ENCODE measurements at regions not wholly inside any gene's neighbourhood (a gene's known extent, or its start where the extent isn't known, plus 50 kb on each side); places are given as distances from the start of the nearest gene placed in this dataset.

DNA sequence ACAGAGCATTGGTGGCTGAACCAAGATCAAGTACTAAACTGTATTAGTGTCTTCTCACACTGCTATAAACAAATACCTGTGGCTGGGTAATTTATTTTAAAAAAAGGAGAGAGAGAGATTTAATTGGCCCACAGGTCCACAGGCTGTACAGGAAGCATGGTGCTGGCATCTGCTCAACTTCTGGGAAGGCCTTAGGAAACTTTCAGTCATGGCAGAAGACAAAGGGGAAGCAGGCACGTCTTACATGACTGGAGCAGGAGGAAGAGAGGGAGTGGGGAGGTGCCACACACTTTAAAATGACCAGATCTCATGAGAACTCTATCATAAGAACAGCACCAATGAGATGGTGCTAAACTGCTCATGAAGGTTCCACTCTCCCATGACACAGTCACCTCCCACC lies 95.2 kb upstream of the JCAD start:
- Histone ChIP-seq H3K27ac (ENCODE audit: low read depth, low read length, poor library complexity, severe bottlenecking) (no peak overlapping the region), H3K9me2 (ENCODE audit: low read depth, low read length) (no peaks in the 10 kb centered on the region), H3K79me2 (ENCODE audit: insufficient read depth, low read length) (no peaks in the 10 kb centered on the region), H3K9me3 (ENCODE audit: low read length) (no peaks in the 10 kb centered on the region), H2AFZ (ENCODE audit: low read length) (no peak overlapping the region), H3K4me1 (ENCODE audit: insufficient read depth, low read length, severe bottlenecking) (no peaks in the 10 kb centered on the region), H3F3A (ENCODE audit: insufficient read depth, low read length) (no peaks in the 10 kb centered on the region), H3K4me2 (ENCODE audit: low read length) (no peak overlapping the region), H3K9ac (ENCODE audit: low read length) (no peak overlapping the region), H3K36me3 (ENCODE audit: insufficient read depth, low read length) (no peaks in the 10 kb centered on the region), H3K4me3 (ENCODE audit: low read depth, low read length, poor library complexity, severe bottlenecking) (no peak overlapping the region), H3K27me3 (ENCODE audit: insufficient read depth, low read length) (no peaks in the 10 kb centered on the region), H4K20me1 (ENCODE audit: insufficient read depth, low read length) (no peaks in the 10 kb centered on the region)
- TF ChIP-seq, protein P1, sequence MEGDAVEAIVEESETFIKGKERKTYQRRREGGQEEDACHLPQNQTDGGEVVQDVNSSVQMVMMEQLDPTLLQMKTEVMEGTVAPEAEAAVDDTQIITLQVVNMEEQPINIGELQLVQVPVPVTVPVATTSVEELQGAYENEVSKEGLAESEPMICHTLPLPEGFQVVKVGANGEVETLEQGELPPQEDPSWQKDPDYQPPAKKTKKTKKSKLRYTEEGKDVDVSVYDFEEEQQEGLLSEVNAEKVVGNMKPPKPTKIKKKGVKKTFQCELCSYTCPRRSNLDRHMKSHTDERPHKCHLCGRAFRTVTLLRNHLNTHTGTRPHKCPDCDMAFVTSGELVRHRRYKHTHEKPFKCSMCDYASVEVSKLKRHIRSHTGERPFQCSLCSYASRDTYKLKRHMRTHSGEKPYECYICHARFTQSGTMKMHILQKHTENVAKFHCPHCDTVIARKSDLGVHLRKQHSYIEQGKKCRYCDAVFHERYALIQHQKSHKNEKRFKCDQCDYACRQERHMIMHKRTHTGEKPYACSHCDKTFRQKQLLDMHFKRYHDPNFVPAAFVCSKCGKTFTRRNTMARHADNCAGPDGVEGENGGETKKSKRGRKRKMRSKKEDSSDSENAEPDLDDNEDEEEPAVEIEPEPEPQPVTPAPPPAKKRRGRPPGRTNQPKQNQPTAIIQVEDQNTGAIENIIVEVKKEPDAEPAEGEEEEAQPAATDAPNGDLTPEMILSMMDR (IDR thresholded peaks at IDR 0.05; ENCODE audit: low read length), result no peak
- no peak for TF ChIP-seq EZH2 (IDR thresholded peaks at IDR 0.05; ENCODE audit: borderline replicate concordance, low read length)

DNA sequence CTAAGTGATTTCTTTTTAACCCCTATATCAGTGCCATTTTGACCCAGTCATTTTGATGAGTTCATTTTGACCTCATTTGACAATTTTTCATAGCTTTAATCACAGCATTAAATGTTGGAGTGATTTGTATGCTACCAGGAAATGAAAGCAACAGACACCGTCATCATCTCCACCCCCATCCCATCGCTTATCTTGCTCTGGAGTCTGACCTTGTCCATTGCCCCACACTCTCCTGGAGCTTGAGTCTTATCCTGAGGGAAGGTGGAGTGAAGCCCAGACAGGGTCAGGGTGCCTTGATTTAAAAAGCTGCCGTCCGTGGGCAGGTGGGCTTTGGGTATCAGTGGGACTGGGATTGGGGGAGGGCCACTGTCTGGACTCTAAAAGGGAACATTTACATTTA lies 94.7 kb upstream of the JCAD start:
- H3K27ac ChIP-seq (ENCODE audit: low read depth, low read length, poor library complexity, severe bottlenecking), result no peak overlapping the region
- no peaks in the 10 kb centered on the region for H3K9me2 ChIP-seq (ENCODE audit: low read depth, low read length)
- TF ChIP-seq, protein P1 (IDR thresholded peaks at IDR 0.05; ENCODE audit: low read length), result no peak
- TF ChIP-seq EZH2 (IDR thresholded peaks at IDR 0.05; ENCODE audit: borderline replicate concordance, low read length), result no peak
- no peaks in the 10 kb centered on the region for H3K79me2 ChIP-seq (ENCODE audit: insufficient read depth, low read length)
- H2AFZ ChIP-seq (ENCODE audit: low read length), result no peak overlapping the region
- H3K4me1 ChIP-seq (ENCODE audit: insufficient read depth, low read length, severe bottlenecking), result no peaks in the 10 kb centered on the region
- H3K36me3 ChIP-seq (ENCODE audit: insufficient read depth, low read length), result no peaks in the 10 kb centered on the region
- H3F3A ChIP-seq (ENCODE audit: insufficient read depth, low read length), result no peaks in the 10 kb centered on the region
- H3K4me2 ChIP-seq (ENCODE audit: low read length), result no peak overlapping the region
- H3K27me3 ChIP-seq (ENCODE audit: insufficient read depth, low read length), result no peaks in the 10 kb centered on the region
- H3K4me3 ChIP-seq (ENCODE audit: low read depth, low read length, poor library complexity, severe bottlenecking), result no peak overlapping the region
- H3K9ac ChIP-seq (ENCODE audit: low read length), result no peak overlapping the region
- no peaks in the 10 kb centered on the region for H3K9me3 ChIP-seq (ENCODE audit: low read length)
- no peaks in the 10 kb centered on the region for H4K20me1 ChIP-seq (ENCODE audit: insufficient read depth, low read length)

DNA sequence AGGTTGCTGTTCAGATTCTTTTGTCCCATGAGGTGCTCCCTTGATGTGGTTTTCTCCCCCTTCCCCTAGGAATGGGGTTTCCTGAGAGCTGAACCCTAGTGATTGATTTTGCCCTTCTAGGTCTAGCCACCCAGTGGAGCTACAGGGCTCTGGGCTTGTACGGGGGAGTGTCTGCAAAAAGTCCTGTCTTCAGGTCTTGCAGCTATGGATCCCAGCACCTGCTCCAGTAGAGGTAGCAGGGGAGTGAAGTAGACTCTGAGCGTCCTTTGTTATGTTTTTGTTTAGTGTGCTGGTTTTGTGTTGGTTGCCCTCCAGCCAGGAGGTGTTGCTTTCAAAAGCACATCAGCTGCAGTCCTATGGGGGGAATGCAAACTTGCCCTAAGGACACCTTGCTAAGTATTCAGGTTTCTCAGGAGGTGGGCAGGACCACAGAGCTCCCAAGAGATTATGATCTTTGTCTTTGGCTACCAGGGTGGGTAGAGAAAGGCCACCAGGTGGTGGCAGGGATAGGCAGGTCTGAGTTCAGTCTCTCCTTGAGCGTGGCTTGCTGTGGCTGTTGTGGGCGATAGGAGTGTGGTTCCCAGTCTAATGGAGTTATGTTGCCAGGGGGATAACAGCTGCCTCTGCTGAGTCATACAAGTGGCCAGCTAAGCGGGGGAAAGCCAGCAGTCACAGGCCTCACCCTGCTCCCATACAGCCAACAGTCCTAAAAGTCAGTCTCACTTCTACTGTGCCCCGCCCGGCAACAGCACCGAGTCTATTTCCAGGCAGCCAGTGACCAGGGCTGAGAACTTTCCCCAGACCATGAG lies 92.4 kb upstream of the JCAD start:
- no peak overlapping the region for H3K9ac ChIP-seq (ENCODE audit: low read length)
- H3K79me2 ChIP-seq (ENCODE audit: insufficient read depth, low read length), result no peaks in the 10 kb centered on the region
- no peak overlapping the region for H3K4me3 ChIP-seq (ENCODE audit: low read depth, low read length, poor library complexity, severe bottlenecking)
- H3K4me2 ChIP-seq (ENCODE audit: low read length), result no peak overlapping the region
- H3K36me3 ChIP-seq (ENCODE audit: insufficient read depth, low read length), result no peaks in the 10 kb centered on the region
- no peaks in the 10 kb centered on the region for H4K20me1 ChIP-seq (ENCODE audit: insufficient read depth, low read length)
- H3K27ac ChIP-seq (ENCODE audit: low read depth, low read length, poor library complexity, severe bottlenecking), result no peak overlapping the region
- TF ChIP-seq EZH2 (IDR thresholded peaks at IDR 0.05; ENCODE audit: borderline replicate concordance, low read length), result no peak
- TF ChIP-seq, protein P1 (IDR thresholded peaks at IDR 0.05; ENCODE audit: low read length), result no peak
- H3K27me3 ChIP-seq (ENCODE audit: insufficient read depth, low read length), result no peaks in the 10 kb centered on the region
- no peaks in the 10 kb centered on the region for H3K4me1 ChIP-seq (ENCODE audit: insufficient read depth, low read length, severe bottlenecking)
- no peaks in the 10 kb centered on the region for H3K9me3 ChIP-seq (ENCODE audit: low read length)
- H3K9me2 ChIP-seq (ENCODE audit: low read depth, low read length), result no peaks in the 10 kb centered on the region
- no peak overlapping the region for H2AFZ ChIP-seq (ENCODE audit: low read length)
- no peaks in the 10 kb centered on the region for H3F3A ChIP-seq (ENCODE audit: insufficient read depth, low read length)
